ENCODE measurements at regions not wholly inside any gene's neighbourhood (a gene's known extent, or its start where the extent isn't known, plus 50 kb on each side); places are given as distances from the start of the nearest gene placed in this dataset.

- TF ChIP-seq CTCF (IDR thresholded peaks at IDR 0.05) = no peak
- no peak for TF ChIP-seq POLR2A (IDR thresholded peaks at IDR 0.05)
These were observed 122.9 kb downstream of the GLI2 start for GRCh38 chr2:120858361-120859106.
